OCI-LY1 (cell line): ENCODE measurements at regions not wholly inside any gene's neighbourhood (a gene's known extent, or its start where the extent isn't known, plus 50 kb on each side); places are given as distances from the start of the nearest gene placed in this dataset.

Experiments used
- H2AFZ ChIP-seq: fragments of 200-600 bp; sonication (generic), shearing (Covaris generic); 2 replicates; pipeline ENCODE4 v1.6.0; 2014; ENCODE audit warnings: antibody characterized with exemption, mild to moderate bottlenecking, low read length
- H3F3A ChIP-seq: fragments of 200-600 bp; sonication (generic), shearing (Covaris generic); 2 replicates; pipeline ENCODE4 v1.6.0; 2014; ENCODE audit warnings: mild to moderate bottlenecking, antibody characterized with exemption, low read length, moderate library complexity; ENCODE audit not compliant: insufficient read depth
- H3K27ac ChIP-seq: fragments of 200-600 bp; sonication (generic); 2 replicates; pipeline ENCODE4 v1.5.1; 2014; ENCODE audit warnings: low read length, mixed run types, mild to moderate bottlenecking, low read depth; ENCODE audit not compliant: poor library complexity, severe bottlenecking
- H3K27me3 ChIP-seq: fragments of 200-600 bp; sonication (generic); 2 replicates; pipeline ENCODE4 v1.6.0; 2014; ENCODE audit warnings: antibody characterized with exemption, mild to moderate bottlenecking, low read length, moderate library complexity; ENCODE audit not compliant: insufficient read depth
- H3K36me3 ChIP-seq: fragments of 200-600 bp; sonication (generic); 2 replicates; pipeline ENCODE4 v1.6.1; 2014; ENCODE audit warnings: mild to moderate bottlenecking, antibody characterized with exemption, low read length, moderate library complexity, mixed read lengths; ENCODE audit not compliant: insufficient read depth
- H3K4me1 ChIP-seq: fragments of 200-600 bp; sonication (generic); 2 replicates; pipeline ENCODE4 v1.5.1; 2014; ENCODE audit warnings: mild to moderate bottlenecking, low read length, moderate library complexity; ENCODE audit not compliant: insufficient read depth, severe bottlenecking
- H3K4me2 ChIP-seq: fragments of 200-600 bp; sonication (generic), shearing (Covaris generic); 2 replicates; pipeline ENCODE4 v1.6.1; 2014; ENCODE audit warnings: low read length
- H3K4me3 ChIP-seq: fragments of 200-600 bp; sonication (generic); 2 replicates; pipeline ENCODE4 v1.5.1; 2014; ENCODE audit warnings: low read length, low read depth, mild to moderate bottlenecking, mixed read lengths; ENCODE audit not compliant: poor library complexity, severe bottlenecking
- H3K79me2 ChIP-seq: fragments of 200-600 bp; shearing (Covaris generic); 2 replicates; pipeline ENCODE4 v1.6.1; 2016; ENCODE audit warnings: mixed run types, low read length, mixed read lengths; ENCODE audit not compliant: insufficient read depth
- H3K9ac ChIP-seq: fragments of 200-600 bp; sonication (generic), shearing (Covaris generic); 2 replicates; pipeline ENCODE4 v1.6.1; 2014; ENCODE audit warnings: mild to moderate bottlenecking, low read length, mixed read lengths
- H3K9me2 ChIP-seq: fragments of 200-600 bp; sonication (generic), shearing (Covaris generic); 2 replicates; pipeline ENCODE4 v1.6.1; 2014; ENCODE audit warnings: low read depth, mild to moderate bottlenecking, low read length, mixed read lengths
- H3K9me3 ChIP-seq: fragments of 200-600 bp; shearing (Covaris generic); 2 replicates; pipeline ENCODE4 v1.6.1; 2014; ENCODE audit warnings: low read length, mixed read lengths
- H4K20me1 ChIP-seq: fragments of 200-600 bp; sonication (generic), shearing (Covaris generic); 2 replicates; pipeline ENCODE4 v1.6.0; 2016; ENCODE audit warnings: mild to moderate bottlenecking, low read length; ENCODE audit not compliant: insufficient read depth
- CTCF ChIP-seq: fragments of 200-600 bp; sonication (generic), shearing (Covaris generic); IDR thresholded peaks from 2 replicates; pipeline ENCODE4 v1.5.1; 2017; ENCODE audit warnings: mild to moderate bottlenecking, antibody characterized with exemption, low read length, moderate library complexity, mixed read lengths
- EZH2 ChIP-seq: fragments of 200-600 bp; sonication (generic), shearing (Covaris generic); IDR thresholded peaks from 2 replicates; pipeline ENCODE4 v1.8.0; 2017; ENCODE audit warnings: borderline replicate concordance, mixed run types, mild to moderate bottlenecking, antibody characterized with exemption, low read length, moderate library complexity, mixed read lengths

DNA sequence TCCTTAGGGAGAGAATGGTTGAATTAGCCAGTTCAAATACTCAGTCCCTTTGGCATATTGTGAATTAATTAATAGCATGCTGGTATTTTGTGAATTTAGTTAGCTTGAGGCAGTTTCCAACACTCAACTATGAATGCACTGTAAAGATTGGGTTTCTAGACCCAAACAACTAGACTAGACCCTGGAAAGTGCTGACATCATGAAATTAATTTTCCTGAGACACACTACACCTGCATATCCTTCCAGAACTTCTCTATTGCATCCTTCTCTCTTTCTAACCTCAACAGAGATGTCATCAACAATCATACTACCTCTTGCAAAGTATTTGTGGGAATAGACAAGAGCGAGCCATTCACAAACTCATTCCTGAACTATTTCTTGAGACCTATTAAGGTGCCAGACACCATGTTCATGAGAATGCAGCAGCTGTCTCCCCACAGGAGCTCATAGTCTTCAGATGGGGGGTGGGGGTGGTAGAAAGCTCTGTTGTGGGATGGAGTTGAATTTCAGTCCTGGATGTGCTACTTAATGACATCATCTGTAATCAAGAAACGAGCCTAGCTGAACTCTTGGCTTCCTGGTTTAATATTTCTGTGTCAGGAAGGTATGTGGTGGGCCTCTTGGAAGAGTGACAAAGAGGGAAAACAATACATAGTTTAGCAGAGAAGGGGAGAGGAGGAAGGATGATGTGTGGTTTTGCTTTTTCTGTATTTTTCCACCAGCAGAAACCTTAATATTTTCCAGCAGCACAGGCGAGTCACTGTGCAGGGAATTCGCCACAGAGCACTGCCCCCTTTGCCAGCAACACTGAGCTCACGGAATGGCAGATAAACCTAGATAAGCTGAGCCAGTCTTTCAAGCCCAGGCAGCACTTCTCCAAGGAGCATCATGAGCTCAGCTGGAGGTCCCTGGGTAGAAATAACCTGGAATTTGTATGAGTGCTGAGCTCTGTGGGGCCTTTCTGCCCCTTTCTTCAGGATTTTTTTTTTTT lies 53.1 kb upstream of the CYSLTR2 start:
- Histone ChIP-seq H3F3A (no peaks in the 10 kb centered on the region), H2AFZ (no peak overlapping the region), H3K79me2 (no peaks in the 10 kb centered on the region), H3K27me3 (no peaks in the 10 kb centered on the region), H3K4me2 (no peak overlapping the region), H3K9ac (no peak overlapping the region), H3K27ac (no peak overlapping the region), H3K36me3 (no peaks in the 10 kb centered on the region), H3K9me3 (no peaks in the 10 kb centered on the region), H3K4me3 (no peak overlapping the region), H3K4me1 (no peaks in the 10 kb centered on the region), H3K9me2 (no peaks in the 10 kb centered on the region), H4K20me1 (no peaks in the 10 kb centered on the region)
- TF ChIP-seq CTCF (no peak), EZH2 (no peak)

DNA sequence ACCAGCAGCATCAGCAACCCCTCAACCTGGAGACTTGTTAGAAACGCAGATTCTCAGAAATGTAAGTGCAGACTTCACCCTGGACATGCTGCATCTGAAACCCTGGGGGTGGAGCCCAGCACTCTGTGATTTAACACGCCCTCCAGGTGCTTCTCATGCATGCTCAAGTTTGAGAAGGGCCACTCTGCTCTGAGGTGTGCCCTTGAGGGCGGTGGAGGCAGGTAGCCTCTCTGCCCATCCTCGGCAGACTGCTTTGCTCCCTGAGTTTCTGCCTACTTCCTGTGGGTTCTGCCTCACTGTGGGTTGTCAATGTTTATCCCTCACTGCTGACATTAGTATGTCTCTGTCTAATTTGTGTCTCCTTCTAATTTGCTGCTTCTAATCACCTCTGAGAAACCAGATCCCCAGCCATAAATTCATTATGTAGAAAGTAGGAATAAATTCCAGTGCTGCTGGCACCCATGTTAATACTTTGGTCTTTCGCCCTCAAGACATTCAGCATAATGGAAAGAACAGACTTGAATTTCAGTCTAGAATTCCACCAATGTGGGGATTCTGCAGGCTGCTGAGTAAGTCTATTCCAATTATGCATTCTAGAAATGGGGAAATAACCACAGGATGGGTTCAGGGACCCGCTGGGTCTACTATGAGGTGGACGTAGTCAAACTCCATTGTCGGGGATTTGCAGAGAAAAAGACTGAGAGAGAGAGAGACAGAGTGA lies 51.3 kb upstream of the CYSLTR2 start:
- H3K9ac ChIP-seq = no peak overlapping the region
- H2AFZ ChIP-seq = no peak overlapping the region
- no peaks in the 10 kb centered on the region for H3K79me2 ChIP-seq
- H3K9me3 ChIP-seq = no peaks in the 10 kb centered on the region
- H3K9me2 ChIP-seq = no peaks in the 10 kb centered on the region
- no peak overlapping the region for H3K27ac ChIP-seq
- H3K36me3 ChIP-seq = no peaks in the 10 kb centered on the region
- no peaks in the 10 kb centered on the region for H3K27me3 ChIP-seq
- H3K4me3 ChIP-seq = no peak overlapping the region
- no peaks in the 10 kb centered on the region for H3K4me1 ChIP-seq
- TF ChIP-seq EZH2 (no peak), CTCF (no peak)
- no peaks in the 10 kb centered on the region for H4K20me1 ChIP-seq
- H3F3A ChIP-seq = no peaks in the 10 kb centered on the region
- no peak overlapping the region for H3K4me2 ChIP-seq

DNA sequence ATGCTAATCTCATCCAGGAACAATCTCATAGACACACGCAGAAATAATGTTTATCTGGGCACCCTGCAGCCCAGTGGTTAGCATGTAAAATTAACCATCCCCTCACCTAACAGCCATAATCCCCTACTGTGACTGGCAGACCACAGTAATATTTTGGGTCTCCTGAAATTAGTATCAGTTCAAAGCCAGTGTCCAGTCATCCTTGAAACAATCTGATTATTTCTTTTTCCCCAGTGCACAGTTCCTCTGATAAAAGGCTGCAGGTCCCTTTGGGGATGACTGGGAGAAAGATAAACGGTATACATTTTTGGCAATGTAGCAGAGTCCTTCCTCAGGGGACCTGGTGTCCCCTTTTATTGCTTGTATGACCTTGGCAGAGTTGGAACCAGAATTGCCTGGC lies 50.4 kb upstream of the CYSLTR2 start:
- no peak overlapping the region for H2AFZ ChIP-seq
- no peak overlapping the region for H3K9ac ChIP-seq
- H3K9me3 ChIP-seq = no peaks in the 10 kb centered on the region
- H3K4me2 ChIP-seq = no peak overlapping the region
- no peak for TF ChIP-seq CTCF
- TF ChIP-seq EZH2 = no peak
- no peaks in the 10 kb centered on the region for H3K36me3 ChIP-seq
- no peaks in the 10 kb centered on the region for H3K27me3 ChIP-seq
- no peaks in the 10 kb centered on the region for H3K79me2 ChIP-seq
- no peaks in the 10 kb centered on the region for H4K20me1 ChIP-seq
- H3K9me2 ChIP-seq = no peaks in the 10 kb centered on the region
- H3K27ac ChIP-seq = no peak overlapping the region
- H3F3A ChIP-seq = no peaks in the 10 kb centered on the region
- no peaks in the 10 kb centered on the region for H3K4me1 ChIP-seq
- H3K4me3 ChIP-seq = no peak overlapping the region
